GM18867 (cell line): ENCODE measurements at regions not wholly inside any gene's neighbourhood (a gene's known extent, or its start where the extent isn't known, plus 50 kb on each side); places are given as distances from the start of the nearest gene placed in this dataset.
"Not testable (repeated sequence)": the region's sequence is repeated elsewhere in the genome, so short reads cannot be mapped to it uniquely, and the experiment has no call there.

Experiments
- ATAC-seq: cut with Tn5 transposase; IDR thresholded peaks from one replicate; pipeline ENCODE4 v1.9.1; 2021; ENCODE audit warnings: mild to moderate bottlenecking, moderate library complexity; ENCODE audit not compliant: unreplicated experiment

DNA sequence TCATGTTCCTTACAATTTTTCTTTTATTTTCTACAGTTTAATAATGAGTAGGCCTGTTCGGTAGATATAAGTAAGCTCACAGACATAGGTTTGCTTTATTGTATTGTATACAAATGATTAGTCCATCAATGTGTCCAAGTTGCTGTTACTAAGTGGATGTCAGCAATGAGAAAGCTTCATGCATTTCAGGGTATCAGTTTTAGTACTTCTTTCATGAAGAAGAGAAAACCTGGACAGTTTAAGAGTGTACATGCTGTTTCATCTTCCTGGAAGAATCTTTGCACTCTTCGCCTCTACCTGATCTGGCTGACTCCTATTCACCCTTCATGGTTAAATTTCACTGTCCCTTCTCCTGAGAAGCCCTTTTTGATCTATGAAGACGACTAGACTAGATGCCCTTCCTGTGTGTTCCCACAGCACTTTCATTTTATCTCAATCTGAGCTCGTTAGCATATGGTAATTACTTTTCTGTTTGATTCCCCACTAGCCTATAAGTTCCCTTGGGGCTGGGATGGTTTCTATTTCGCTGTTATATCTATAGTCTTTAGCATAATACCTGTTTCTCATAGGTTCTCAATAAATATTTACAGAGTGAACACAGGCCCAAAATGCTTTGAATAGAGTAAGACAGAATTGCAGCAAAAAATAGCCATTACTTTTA, 70.7 kb downstream of the CETN3 start:
- peak; percentile 85 for ATAC-seq

GRCh38 chr5:90337449-90338052, 72.0 kb downstream of the CETN3 start:
- ATAC-seq, result no peak

DNA sequence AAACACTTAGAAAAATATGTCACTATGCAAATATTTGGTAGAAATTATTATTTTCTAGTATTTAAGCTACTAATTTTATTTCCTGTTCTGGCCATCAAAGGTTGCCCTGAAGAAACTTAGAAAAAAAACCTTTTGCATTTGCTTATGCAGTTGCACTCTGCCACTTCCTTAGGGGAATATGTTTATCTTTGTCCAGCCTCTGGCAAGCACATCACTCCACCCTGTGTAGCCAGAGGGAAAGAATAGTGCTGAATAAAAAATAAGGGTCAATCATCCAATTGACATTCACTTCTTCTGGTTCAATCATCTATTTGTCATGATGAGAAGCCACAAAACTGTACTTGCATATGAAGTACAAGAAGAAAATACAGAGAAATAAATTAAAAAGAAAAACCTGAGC, 72.8 kb downstream of the CETN3 start:
- ATAC-seq, result no peak

- ATAC-seq, result no peak
Observed at GRCh38 chr5:90334741-90335140, 74.8 kb downstream of the CETN3 start.

GRCh38 chr5:90329911-90330310, 79.6 kb downstream of the CETN3 start:
- no peak for ATAC-seq

DNA sequence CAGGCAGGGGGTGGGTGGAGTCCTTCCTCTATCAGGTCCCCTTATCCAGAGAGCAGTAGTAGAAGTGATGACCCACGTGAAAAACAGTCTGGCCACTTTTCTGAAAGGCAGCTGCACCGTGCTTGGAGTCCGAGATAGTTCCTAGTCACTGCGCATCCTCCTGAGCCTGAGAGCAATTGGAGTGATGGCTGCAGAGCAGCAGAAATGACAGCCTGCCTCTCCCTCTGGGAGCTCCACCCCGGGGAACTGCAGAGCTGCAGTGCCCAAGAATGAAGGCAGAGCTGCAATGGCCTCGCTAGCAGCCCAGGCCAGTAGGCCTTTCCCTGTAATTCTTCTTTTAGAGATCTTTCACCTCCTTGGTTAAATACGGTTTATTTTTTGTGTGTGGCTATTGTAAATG, 82.6 kb downstream of the CETN3 start:
- no peak for ATAC-seq

DNA sequence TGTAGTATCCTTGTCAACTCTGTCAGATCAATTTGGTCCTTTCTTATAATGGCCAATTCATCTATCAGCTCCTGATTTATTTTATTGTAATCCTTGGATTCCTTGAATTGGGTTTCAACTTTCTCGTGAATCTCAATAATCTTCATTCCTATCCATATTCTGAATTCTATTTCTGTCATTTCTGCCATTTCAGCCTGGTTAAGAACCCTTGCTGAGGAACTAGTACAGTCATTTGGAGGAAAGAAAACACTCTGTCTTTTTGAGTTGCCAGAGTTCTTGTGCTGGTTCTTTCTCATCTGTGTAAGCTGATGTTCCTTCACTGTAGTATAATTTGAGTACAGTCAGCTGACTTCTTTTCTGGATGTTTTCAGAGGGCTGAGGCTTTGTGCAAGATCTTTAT, 84.5 kb downstream of the CETN3 start:
- ATAC-seq, result no peak

DNA sequence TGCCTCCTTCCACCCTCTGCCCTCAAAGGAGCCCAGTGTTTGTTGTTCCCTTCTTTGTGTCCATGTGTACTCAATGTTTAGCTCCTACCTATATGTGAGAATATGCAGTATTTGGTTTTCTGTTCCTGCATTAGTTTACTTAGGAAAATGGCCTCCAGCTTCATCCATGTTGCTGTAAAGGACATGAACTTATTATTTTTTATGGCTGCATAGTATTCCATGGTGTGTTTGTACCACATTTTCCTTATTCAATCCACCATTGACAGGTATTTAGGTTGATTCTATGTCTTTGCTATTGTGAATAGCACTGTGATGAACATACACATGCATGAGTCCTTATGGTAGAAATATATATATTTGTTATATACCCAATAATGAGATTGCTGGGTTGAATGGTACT, 89.2 kb downstream of the CETN3 start:
- ATAC-seq, result not testable (repeated sequence)

DNA sequence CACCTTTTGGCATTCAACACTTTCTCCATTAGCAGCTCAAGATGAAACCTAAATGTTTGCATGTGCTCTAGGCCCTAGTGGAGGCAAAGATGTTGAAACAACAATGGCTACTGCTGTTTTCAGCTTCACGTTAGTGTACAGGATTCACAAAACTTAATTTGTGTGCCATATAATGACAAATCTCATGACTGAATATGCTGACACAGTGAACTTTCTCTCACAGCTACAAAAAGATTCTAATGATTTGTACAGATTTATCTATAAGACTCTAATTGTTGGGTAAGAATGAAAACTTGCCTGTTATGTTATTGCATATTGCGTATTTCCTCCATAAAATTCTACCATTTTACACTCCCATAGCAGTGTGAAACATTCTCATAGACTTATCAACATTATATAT, 97.5 kb downstream of the CETN3 start:
- ATAC-seq, result no peak

- ATAC-seq, result no peak
Observed at GRCh38 chr5:90311401-90311800, 98.2 kb downstream of the CETN3 start.

- ATAC-seq, result no peak
Observed at GRCh38 chr5:90308787-90309585, 100.6 kb downstream of the CETN3 start.

- ATAC-seq, result no peak
Observed at GRCh38 chr5:90307782-90308181, 101.8 kb downstream of the CETN3 start.

DNA sequence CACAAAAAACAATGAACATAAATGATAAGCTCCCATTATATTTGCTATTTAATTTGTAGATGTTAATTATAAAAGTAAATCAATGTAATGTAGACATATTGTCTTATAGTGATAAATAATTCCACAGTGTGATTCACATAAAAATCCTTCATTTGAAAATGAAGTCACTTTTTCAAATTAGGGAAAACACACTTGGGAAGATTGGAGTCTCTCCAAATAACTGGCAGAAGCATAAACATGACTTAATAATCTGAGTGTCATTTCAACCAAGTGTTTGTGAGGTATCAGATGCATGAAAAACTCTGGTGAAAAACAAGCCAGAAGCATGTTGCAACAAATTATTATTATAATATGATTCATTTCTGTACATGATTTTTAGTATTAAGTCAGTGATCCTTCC, 102.2 kb downstream of the CETN3 start:
- ATAC-seq, result no peak

DNA sequence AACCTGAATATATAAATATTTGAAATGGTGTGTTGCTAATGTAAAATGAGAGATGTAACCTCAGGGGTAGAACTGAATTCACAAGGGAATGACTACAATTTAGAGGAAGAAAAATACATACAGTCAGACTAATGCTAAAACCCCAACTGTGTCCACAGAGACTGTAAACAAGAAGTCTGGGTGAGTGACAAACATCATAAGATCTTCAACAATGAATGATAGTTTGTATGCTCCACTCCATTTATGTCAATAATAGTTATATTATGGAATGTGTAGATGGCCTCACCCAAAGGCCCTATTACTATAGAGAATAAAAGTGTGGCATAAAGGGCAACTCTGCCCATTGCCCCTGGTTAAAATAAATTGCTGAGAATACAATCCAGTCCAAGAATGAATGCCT, 102.9 kb downstream of the CETN3 start:
- no peak for ATAC-seq

- no peak for ATAC-seq
Observed at GRCh38 chr5:90305041-90305720, 104.4 kb downstream of the CETN3 start.

DNA sequence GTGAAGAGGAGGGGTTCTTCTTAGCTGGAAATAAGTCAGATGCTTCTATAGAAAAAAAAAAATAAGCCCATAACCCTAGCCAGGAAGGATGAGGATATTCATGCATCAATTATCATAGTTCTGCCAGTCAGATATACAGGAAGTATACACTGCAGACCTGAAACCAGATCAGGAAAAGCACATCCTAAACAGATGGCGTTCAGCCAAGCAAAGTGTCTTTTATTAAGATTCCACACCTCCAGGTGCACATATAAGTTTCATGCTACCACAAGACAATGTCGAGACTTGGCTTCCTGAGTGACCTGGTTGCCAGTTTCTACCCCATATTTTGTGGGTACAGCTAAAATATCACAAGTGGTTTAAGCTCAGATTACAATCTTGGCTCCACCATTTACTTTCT, 108.3 kb downstream of the CETN3 start:
- no peak for ATAC-seq

DNA sequence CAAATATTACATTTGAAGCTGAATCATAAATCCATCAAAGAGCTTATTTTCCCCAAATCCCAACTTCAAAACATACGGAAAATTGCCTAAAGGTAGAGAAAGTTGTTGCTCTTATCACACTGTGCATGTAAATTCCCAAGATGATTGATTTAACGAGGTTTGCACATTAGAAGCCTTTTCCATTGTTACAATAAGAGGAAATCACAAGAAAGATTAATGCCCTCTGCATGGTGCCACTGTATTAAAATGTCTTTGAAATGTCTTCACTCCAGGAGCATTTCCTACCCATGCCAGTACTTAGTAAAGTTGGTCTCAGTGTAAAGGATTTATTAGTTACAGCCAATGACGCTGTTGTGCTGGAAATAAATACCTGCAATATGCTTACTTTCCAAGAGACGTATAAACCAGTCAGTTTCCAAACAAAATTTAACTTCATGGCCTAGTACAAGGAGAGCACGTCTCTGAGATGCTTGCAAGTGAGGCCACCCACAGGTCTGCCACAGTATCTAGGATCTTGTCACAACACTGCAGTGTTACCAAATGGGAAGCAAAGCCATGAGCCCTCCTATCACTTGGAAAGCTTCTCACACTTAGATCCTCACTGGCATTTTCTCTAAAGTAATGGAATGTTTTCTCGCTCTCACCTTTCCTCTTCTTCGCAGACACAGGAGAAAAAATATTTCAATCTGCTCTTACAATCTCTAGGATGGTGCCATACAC, 112.4 kb downstream of the CETN3 start:
- ATAC-seq, result no peak

DNA sequence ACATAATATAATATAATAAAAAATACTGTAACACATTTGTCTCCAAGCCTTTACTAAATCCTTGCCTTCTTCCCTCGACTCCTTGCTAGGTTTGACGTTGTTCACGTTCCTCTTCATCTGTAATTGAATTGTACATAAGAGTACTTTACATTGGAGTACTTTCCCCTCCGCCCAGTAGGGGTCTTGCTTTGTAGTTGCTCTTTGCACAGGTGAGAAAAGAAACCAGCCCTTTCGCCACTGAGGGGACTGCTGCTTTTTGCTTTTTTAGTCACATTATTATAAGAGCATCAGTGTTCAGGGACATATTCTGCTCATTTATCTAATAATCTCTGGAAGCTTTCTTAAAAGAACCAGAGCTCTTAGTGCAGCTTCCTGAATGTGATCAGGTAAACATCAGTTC, 115.0 kb downstream of the CETN3 start:
- no peak for ATAC-seq

GRCh38 chr5:90293931-90294330, 115.6 kb downstream of the CETN3 start:
- ATAC-seq, result no peak

DNA sequence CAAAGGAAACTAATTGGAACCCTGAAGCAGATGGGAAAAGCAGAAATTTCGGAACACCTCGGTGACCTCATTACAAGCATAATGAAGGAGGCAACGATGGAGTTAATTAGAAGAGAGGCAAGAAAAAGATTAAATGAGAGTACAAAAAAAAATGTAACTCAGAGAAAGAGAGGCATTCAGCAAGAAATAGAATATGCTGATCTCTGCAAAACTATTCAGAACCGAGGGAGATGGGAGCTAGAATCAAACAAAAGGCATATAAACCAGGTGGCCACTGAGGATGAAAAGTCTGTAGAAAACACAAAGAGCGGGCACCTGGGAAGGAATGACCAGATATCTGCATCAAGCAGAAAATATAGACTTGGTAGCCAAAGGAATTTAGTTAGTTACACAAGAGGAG, 118.9 kb downstream of the CETN3 start:
- ATAC-seq, result no peak

GRCh38 chr5:90289837-90290236, 119.7 kb downstream of the CETN3 start:
- no peak for ATAC-seq
